ENCODE measurements at regions not wholly inside any gene's neighbourhood (a gene's known extent, or its start where the extent isn't known, plus 50 kb on each side); places are given as distances from the start of the nearest gene placed in this dataset.

DNA sequence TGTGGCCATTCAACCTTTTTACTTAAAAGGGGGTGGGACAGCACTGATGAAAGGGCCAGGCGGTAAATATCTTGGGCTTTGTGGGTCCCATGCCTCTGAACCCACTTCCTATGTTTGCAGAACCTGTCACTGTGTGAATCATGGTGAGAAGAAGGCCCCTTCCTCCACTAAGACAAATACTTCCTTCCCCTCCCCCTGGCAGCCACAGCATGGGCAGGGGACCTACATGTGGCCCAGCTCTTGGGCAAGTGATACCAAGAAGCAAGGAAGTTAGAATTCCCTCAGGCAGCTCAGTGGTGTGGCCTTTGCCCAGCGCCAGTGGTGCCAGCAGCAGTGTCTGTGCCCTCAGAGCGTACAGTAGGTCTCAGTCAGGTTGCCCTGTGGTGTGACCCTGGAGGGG lies 168.6 kb downstream of the TRIM33 start:
- Histone ChIP-seq H3K36me3 (no peaks in the 10 kb centered on the region), H3K9me3 (no peaks in the 10 kb centered on the region), H3K4me3 (no peak overlapping the region), H3K27me3 (no peaks in the 10 kb centered on the region), H3K27ac (no peak overlapping the region), H3K4me1 (peaks cover 7 to 10% of the 10 kb centered on the region in 2 donors)
- intact Hi-C loops (cut with DNase I; ENCODE audit: low total_unique reads) (no loop called here), in situ Hi-C loops (cut with MboI; ENCODE audit: low sequenced_read_pairs in 4 of 4) (loop anchor here in 1 of 4 donors (25.0 kb wide), 1 partner anchor 720 kb away; no protein-coding TSS in a partner anchor)
- ATAC-seq (no peak), DNase-seq (no peak)
- TF ChIP-seq, protein P1, sequence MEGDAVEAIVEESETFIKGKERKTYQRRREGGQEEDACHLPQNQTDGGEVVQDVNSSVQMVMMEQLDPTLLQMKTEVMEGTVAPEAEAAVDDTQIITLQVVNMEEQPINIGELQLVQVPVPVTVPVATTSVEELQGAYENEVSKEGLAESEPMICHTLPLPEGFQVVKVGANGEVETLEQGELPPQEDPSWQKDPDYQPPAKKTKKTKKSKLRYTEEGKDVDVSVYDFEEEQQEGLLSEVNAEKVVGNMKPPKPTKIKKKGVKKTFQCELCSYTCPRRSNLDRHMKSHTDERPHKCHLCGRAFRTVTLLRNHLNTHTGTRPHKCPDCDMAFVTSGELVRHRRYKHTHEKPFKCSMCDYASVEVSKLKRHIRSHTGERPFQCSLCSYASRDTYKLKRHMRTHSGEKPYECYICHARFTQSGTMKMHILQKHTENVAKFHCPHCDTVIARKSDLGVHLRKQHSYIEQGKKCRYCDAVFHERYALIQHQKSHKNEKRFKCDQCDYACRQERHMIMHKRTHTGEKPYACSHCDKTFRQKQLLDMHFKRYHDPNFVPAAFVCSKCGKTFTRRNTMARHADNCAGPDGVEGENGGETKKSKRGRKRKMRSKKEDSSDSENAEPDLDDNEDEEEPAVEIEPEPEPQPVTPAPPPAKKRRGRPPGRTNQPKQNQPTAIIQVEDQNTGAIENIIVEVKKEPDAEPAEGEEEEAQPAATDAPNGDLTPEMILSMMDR (IDR thresholded peaks at IDR 0.05 in 4 of 5, conservative IDR thresholded peaks at IDR 0.05 in 1 of 5) = no peak
- no peak for TF ChIP-seq POLR2A (IDR thresholded peaks at IDR 0.05)

DNA sequence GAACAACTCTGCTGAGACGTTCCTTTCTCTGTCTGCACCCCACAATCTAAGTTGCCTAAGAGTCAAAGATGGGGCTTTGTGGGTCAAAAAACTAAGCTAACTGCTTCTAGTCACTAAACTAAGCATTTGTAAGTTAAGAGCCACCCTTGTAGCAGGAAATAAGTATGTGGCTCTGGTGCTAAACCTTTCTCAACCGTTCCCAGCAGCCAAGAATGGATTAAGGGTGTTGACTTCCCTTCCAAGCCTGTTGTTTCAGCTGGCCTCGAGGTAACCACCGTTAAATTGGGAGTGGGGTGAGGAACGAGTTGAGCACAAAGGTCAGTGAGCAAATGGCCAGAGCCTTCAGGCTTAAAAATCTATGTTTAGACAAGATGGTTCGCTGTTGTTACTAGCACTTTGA lies 169.1 kb downstream of the TRIM33 start:
- in situ Hi-C loops (cut with MboI; ENCODE audit: low sequenced_read_pairs in 4 of 4) = loop anchor here in 1 of 4 donors (25.0 kb wide), 1 partner anchor 720 kb away; no protein-coding TSS in a partner anchor
- TF ChIP-seq, protein P1 (IDR thresholded peaks at IDR 0.05 in 4 of 5, conservative IDR thresholded peaks at IDR 0.05 in 1 of 5) = no peak
- TF ChIP-seq POLR2A (IDR thresholded peaks at IDR 0.05) = no peak
- no peaks in the 10 kb centered on the region for H3K36me3 ChIP-seq
- ATAC-seq = no peak
- no peak overlapping the region for H3K4me3 ChIP-seq
- intact Hi-C loops (cut with DNase I; ENCODE audit: low total_unique reads) = no loop called here
- no peak for DNase-seq
- no peak overlapping the region for H3K27ac ChIP-seq
- H3K4me1 ChIP-seq = peaks cover 6 to 10% of the 10 kb centered on the region in 2 donors
- no peaks in the 10 kb centered on the region for H3K27me3 ChIP-seq
- no peaks in the 10 kb centered on the region for H3K9me3 ChIP-seq

DNA sequence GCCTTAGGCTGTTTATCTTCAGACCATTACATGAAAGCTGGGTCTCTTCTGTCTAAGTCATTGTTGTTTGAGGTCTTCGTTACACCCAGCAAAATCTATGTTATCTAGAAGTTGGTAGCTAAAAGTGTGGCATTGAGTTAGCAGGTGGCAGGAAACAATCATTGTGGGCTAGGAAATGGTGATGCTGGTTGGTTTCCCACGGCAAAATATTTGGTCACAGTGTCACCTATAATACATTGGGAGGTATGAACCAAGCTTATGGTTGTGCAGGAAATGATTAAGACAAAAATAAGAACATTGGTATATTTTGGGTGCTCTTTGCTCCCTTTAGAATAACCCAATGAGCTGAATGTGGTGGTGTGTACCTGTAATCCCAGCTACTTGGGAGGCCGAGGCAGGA lies 169.7 kb downstream of the TRIM33 start:
- in situ Hi-C loops (cut with MboI; ENCODE audit: low sequenced_read_pairs in 4 of 4) (loop anchor here in 1 of 4 donors (25.0 kb wide), 1 partner anchor 721 kb away; no protein-coding TSS in a partner anchor), intact Hi-C loops (cut with DNase I; ENCODE audit: low total_unique reads) (no loop called here)
- no peak for TF ChIP-seq POLR2A (IDR thresholded peaks at IDR 0.05)
- TF ChIP-seq, protein P1 (IDR thresholded peaks at IDR 0.05 in 4 of 5, conservative IDR thresholded peaks at IDR 0.05 in 1 of 5) = no peak
- H3K36me3 ChIP-seq = no peaks in the 10 kb centered on the region
- H3K4me3 ChIP-seq = no peak overlapping the region
- ATAC-seq = no peak
- H3K27me3 ChIP-seq = no peaks in the 10 kb centered on the region
- H3K9me3 ChIP-seq = no peaks in the 10 kb centered on the region
- H3K27ac ChIP-seq = no peak overlapping the region
- peaks cover 4 to 6% of the 10 kb centered on the region in 2 donors for H3K4me1 ChIP-seq
- no peak for DNase-seq

DNA sequence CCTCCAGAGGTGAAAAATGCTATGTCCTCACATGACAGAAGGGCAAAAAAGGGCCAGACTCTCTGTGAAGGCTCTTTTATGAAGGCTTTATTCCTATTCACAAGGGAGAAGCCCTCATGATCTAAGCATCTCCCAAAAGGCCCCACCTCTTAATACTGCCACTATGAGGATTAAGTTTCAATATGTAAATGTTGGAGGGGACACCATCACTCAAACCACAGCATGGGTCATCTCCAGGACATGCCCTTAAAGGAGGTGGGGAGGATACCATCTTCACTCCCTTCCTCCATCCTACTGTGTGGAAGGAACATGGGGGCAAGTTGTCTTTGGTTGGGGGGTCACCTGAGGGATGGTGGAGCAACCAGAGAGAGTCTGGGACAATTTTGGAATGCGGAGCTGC lies 170.1 kb downstream of the TRIM33 start:
- H3K9me3 ChIP-seq = no peaks in the 10 kb centered on the region
- in situ Hi-C loops (cut with MboI; ENCODE audit: low sequenced_read_pairs in 4 of 4) = loop anchor here in 1 of 4 donors (25.0 kb wide), 1 partner anchor 721 kb away; no protein-coding TSS in a partner anchor
- DNase-seq = no peak
- no peak overlapping the region for H3K27ac ChIP-seq
- H3K4me1 ChIP-seq = peaks cover 2 to 3% of the 10 kb centered on the region in 2 donors
- no peaks in the 10 kb centered on the region for H3K36me3 ChIP-seq
- H3K4me3 ChIP-seq = no peak overlapping the region
- intact Hi-C loops (cut with DNase I; ENCODE audit: low total_unique reads) = no loop called here
- H3K27me3 ChIP-seq = no peaks in the 10 kb centered on the region
- no peak for ATAC-seq
- TF ChIP-seq, protein P1 (IDR thresholded peaks at IDR 0.05 in 4 of 5, conservative IDR thresholded peaks at IDR 0.05 in 1 of 5) = no peak
- TF ChIP-seq POLR2A (IDR thresholded peaks at IDR 0.05) = no peak

DNA sequence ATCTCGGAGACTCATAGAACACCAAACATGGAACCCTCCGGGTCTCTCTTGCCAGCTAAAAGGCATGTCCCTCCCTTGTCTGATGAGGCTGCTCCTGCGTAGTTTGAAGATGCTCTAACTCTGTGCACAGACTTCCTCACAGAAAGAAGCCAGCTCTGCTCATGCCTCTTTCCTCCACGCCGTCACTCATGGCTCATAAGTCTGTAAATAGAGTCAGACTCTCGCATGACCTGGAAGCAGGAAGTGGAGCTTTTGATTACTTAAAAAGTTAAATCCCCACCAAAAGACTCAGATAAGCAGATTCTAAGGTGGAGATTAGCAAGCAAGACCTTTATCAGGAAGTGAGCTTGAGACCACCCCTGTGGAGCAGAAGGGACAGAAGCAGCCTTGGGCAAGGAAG lies 171.6 kb downstream of the TRIM33 start:
- no peak for DNase-seq
- Histone ChIP-seq H3K9me3 (no peaks in the 10 kb centered on the region), H3K4me3 (no peak overlapping the region), H3K4me1 (no peaks in the 10 kb centered on the region), H3K27me3 (no peaks in the 10 kb centered on the region), H3K36me3 (no peaks in the 10 kb centered on the region), H3K27ac (no peak overlapping the region)
- intact Hi-C loops (cut with DNase I; ENCODE audit: low total_unique reads) = no loop called here
- TF ChIP-seq POLR2A (IDR thresholded peaks at IDR 0.05) = no peak
- TF ChIP-seq, protein P1 (IDR thresholded peaks at IDR 0.05 in 4 of 5, conservative IDR thresholded peaks at IDR 0.05 in 1 of 5) = no peak
- in situ Hi-C loops (cut with MboI; ENCODE audit: low sequenced_read_pairs in 4 of 4) = loop anchor here in 1 of 4 donors (25.0 kb wide), 1 partner anchor 723 kb away; no protein-coding TSS in a partner anchor
- ATAC-seq = no peak
